Renal cortex interstitium (tissue), 11 donors: ENCODE measurements at regions not wholly inside any gene's neighbourhood (a gene's known extent, or its start where the extent isn't known, plus 50 kb on each side); places are given as distances from the start of the nearest gene placed in this dataset.

Source experiments
- DNase-seq, 11 donors: peaks; one replicate each; pipeline ENCODE4 v3.0.0-alpha.2; 2013; ENCODE audit warnings: low read depth in 9 of 11, low spot score in 4 of 11; ENCODE audit errors: extremely low read depth in 1 of 11

GRCh38 chr10:33103863-33104379 is 145.9 kb upstream of the ITGB1 start:
- no peak for DNase-seq

- no peak for DNase-seq
Observed at GRCh38 chr10:33102071-33102470, 144.0 kb upstream of the ITGB1 start.

- DNase-seq, result no peak
Observed at GRCh38 chr10:33101392-33101787, 143.4 kb upstream of the ITGB1 start.

- no peak for DNase-seq
Observed at GRCh38 chr10:33100781-33101391, 142.9 kb upstream of the ITGB1 start.

- no peak for DNase-seq
Observed at GRCh38 chr10:33099748-33100147, 141.7 kb upstream of the ITGB1 start.

GRCh38 chr10:33098951-33099663 is 141.1 kb upstream of the ITGB1 start:
- no peak for DNase-seq

- DNase-seq, result no peak
Observed at GRCh38 chr10:33095867-33096815, 138.1 kb upstream of the ITGB1 start.

GRCh38 chr10:33094263-33095051 is 136.4 kb upstream of the ITGB1 start:
- no peak for DNase-seq

GRCh38 chr10:33093362-33093761 is 135.3 kb upstream of the ITGB1 start:
- DNase-seq, result no peak

GRCh38 chr10:33092596-33092995 is 134.6 kb upstream of the ITGB1 start:
- no peak for DNase-seq

- DNase-seq, result no peak
Observed at GRCh38 chr10:33091201-33091600, 133.2 kb upstream of the ITGB1 start.

GRCh38 chr10:33088990-33089389 is 131.0 kb upstream of the ITGB1 start:
- no peak for DNase-seq

GRCh38 chr10:33087922-33088321 is 129.9 kb upstream of the ITGB1 start:
- DNase-seq, result no peak

GRCh38 chr10:33087152-33087551 is 129.1 kb upstream of the ITGB1 start:
- DNase-seq, result no peak

GRCh38 chr10:33086100-33086499 is 128.1 kb upstream of the ITGB1 start:
- no peak for DNase-seq

- no peak for DNase-seq
Observed at GRCh38 chr10:33085313-33085833, 127.3 kb upstream of the ITGB1 start.

- no peak for DNase-seq
Observed at GRCh38 chr10:33084453-33084852, 126.4 kb upstream of the ITGB1 start.

GRCh38 chr10:33082373-33082895 is 124.4 kb upstream of the ITGB1 start:
- peak in 10 of 11 donors; percentile 10 to 55 (median 30) for DNase-seq
